GM18870 (cell line): ENCODE measurements at regions not wholly inside any gene's neighbourhood (a gene's known extent, or its start where the extent isn't known, plus 50 kb on each side); places are given as distances from the start of the nearest gene placed in this dataset.
"Not testable (repeated sequence)": the region's sequence is repeated elsewhere in the genome, so short reads cannot be mapped to it uniquely, and the experiment has no call there.

Experiments used
- ATAC-seq: cut with Tn5 transposase; IDR thresholded peaks from one replicate; pipeline ENCODE4 v1.9.1; 2021; ENCODE audit warnings: moderate library complexity; ENCODE audit not compliant: unreplicated experiment

DNA sequence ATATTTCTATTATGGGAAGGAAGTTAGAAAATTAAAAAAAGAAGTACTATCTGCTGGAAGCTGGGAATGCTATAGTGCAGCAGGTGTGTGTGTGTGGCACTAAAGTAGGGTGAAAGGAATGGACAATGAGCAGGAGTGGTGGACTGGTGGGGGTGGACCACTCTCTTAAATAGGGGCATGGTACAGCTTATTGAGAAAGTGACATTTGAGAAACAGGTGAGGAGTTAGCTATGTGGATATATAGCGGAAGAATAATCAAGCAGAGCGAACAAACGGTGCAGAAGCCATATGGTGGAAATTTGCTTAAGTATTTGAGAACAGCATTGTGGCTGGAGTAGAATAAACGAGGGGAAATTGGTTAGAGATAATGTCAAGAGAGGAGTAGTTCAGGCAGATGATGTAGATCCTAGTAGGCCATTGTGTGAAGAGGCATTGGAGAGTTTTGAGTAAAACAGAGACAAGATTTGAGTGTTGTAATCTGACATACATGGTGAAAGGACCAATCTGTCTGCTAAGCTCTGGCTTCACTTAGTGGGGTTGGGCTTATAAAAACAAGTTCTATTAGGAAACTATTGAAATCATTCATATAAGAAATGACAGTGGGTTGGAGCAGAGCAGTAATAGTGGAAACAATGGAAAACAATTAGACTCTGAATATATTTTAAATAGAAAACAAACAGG lies 149.2 kb upstream of the SYT10 start:
- peak; percentile 13 for ATAC-seq

DNA sequence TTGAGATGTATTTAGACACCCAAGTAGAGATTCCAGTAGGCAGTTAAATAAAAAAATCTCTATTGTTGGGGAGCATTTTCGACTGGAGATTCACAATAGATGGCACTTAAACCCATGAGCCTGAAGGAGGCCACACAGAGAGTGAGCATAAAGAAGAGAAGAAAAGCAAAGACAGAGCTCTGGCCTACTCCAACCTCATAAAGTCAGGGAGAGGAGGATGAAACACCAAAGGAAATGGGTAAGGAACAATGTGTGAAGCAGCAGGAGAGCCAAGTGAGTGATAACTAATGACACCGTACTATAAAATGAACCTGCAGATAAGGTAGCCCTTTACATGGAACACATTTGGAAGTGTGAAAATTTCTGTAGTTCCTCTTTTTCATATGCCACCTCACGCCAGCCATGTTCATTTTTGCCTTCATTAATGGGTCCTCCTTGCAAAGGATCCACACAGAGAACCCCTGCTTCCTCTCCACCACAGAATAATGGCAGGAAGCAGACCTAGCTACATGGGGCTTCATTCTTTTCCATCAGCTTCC lies 150.0 kb upstream of the SYT10 start:
- ATAC-seq: no peak

DNA sequence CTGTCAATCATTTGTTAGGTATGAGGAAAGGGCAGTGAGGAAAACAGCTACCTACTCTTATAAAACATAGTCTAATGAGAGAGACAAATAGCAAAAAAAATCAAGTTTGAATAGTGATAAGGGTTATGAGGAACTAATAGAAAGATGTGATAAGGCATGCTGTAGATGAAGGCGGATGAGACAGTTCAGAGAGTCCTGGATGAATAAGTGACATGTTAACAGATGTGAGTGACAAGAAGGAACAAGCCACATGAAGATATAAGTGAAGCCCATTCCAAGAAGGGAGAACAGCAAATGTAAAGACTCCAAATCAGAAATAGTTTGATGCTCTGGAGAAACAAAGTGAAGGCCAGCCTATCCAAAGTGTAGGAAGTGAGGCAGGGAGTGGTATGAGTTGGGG lies 154.1 kb upstream of the SYT10 start:
- ATAC-seq: no peak

DNA sequence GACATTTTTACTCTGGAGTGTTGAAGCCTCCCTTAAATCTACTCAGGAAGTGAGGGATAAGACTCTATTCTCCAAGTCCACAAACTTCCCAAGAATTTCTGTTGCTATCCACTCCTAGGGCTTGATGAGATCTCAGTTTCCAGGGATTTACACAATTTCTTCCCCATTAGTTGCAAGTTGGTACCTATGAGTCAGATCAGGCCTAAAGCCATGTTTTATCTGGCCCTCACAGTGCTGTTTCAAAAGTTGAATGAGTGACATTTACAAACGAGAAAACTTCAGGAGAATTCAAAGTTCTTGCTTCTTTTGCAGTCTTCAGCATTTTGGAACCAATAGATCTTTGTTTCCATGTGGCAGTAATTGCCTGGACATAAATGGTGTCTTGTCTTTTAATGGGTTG lies 156.4 kb upstream of the SYT10 start:
- no peak for ATAC-seq

DNA sequence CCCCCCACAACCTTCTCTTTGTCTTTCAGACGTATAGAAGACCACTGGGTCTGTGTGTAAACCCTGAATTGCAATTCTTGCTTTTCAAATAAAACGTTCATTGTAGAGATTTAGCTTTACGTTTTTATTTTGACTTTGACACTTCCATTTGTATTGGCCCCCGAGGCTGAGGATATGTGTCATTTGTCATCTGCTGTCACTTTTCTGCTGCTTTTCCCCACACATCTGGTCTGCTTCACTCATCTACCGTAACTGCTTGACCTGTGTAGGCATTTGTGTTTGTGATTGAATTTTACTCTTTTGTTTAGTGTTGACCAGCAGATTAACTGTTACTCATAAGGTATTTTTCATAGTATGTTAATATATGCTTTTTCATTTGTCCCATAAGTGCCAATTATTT lies 157.2 kb upstream of the SYT10 start:
- no peak for ATAC-seq

DNA sequence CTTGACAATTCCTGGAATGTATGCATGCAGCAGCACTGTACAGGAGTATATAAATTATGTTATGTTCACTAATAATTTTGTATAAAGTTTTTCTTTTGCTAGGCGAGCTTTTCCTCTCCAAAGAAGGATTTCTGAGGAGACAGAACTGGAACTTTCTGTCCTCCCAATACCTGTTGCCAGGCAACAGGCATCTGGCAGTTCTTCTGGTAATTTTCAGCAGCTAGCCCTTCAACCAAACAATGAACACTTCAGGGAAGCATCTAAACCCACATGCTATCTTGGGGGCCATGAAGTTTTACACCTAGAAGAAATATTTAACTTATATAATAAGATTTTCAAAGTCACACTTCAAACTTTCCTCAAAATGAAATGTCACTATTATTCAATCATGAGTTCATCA lies 162.9 kb upstream of the SYT10 start:
- ATAC-seq: no peak

DNA sequence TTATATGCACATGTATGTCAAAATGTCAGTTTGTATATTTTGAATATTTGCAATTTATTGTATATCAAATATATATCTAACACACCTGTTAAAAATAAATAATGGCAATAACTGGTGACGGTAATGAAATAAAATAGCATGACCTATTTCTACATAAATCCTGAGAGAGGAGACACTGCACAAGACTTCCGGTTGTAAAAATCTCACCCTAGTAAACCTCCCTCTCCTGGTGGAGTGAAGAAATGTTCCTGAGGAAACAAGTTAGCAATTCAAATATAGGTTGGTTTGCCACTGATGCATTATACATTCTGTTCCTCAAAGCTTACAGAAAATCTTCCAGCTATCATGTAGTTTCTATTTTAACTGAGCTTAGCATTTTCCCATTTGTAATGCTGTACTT lies 166.1 kb upstream of the SYT10 start:
- ATAC-seq: no peak

DNA sequence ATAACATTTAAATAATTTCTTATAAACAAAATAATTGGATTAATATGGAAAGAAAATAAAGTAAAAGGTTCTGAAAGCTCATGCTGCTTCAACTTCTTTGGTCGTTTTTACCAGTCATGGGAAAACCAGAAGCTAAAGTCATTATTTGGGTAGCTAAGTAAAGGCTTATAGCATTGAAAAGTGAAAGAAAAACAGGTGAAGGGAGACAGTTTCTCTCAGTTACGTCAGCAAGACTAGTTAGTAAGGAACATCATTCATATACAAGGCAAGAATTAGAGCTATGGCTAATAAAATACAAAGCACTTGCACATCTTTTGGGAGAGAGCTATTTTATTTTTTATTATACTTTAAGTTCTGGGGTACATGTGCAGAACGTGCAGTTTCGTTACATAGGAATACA lies 170.3 kb upstream of the SYT10 start:
- ATAC-seq: no peak

DNA sequence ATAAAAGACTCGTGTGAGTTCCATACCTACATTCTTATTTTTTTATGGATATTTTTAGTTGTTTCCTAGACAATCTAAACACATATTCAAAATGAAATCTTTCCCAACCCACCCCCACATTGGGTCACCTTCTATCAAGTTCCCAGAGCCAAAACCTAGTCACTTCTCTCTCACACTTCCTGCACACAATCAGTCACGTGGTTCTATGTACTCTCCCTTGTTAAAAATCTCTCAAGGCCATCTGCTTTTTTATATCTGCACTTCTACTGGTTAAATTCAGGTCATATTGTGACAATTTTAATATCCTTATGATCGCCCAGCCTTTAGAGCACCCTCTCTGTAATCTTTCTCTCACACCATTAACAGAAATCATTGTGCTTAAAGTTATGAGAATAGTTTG lies 175.0 kb upstream of the SYT10 start:
- no peak for ATAC-seq

DNA sequence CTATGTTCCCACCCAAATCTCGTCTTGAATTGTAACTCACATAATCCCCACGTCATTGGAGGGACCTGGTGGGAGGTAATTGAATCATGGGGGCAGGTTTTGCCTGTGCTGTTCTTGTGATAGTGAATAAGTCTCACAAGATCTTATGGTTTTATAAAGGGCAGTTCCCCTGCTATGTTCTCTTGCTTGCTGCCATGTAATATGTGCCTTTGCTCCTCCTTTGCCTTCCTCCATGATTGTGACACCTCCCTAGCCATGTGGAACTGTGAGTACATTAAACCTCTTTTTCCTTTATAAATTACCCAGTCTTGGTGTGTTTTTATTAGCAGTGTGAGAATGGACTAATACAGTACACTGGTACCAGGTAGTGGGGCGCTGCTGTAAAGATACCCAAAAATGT lies 177.6 kb upstream of the SYT10 start:
- no peak for ATAC-seq

DNA sequence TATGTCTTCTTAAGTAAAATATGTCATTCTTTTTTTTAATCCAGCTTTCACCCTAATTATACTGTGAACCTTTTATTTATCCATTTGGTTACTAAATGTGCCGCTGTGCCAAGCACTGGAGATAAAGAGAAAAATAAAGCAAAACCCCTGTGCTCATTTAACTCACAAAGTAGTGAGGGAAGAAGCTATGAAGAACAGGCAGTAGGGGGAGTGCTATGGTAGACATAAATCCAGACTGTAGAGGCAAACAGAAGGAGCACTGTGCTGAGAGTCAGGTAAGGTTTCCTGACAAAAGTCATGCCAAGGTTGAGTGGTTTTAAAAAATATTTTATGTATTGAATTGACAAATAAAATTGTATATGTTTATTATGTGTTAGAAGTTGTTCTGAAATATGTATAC lies 188.5 kb upstream of the SYT10 start:
- no peak for ATAC-seq

DNA sequence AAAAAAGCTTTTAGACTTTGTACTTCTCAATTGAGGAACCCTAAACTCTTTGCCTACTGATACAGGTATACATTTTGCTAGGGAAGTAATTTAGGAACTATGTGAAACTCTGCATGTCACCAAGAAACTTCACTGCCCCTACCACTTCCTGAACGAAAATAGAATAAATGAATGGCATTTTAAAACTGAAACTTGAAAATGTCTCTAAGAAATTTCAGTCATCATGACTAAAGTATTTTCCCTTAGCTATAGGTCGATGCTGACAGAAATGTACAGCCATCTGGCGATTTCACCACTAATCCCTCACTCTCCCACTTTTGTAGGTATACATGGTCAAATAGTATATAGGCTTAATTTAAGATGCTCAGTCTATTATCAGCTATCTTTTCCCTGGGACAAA lies 194.9 kb upstream of the SYT10 start:
- peak; percentile 95 for ATAC-seq

DNA sequence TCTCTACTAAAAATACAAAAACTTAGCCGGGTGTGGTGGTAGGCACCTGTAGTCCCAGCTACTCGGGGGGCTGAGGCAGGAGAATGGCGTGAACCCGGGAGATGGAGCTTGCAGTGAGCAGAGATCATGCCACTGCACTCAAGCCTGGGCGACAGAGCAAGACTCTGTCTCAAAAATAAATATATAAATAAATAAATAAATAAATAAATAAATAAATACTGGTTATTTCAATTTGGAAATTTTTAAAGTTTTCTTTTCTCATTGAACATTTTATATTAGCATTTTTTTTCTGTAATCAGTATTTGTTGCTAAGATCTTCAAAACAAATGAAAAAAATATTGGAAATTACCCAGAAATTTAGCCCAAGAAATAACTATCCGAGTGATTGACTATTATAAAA lies 197.3 kb upstream of the SYT10 start:
- ATAC-seq: not testable (repeated sequence)

DNA sequence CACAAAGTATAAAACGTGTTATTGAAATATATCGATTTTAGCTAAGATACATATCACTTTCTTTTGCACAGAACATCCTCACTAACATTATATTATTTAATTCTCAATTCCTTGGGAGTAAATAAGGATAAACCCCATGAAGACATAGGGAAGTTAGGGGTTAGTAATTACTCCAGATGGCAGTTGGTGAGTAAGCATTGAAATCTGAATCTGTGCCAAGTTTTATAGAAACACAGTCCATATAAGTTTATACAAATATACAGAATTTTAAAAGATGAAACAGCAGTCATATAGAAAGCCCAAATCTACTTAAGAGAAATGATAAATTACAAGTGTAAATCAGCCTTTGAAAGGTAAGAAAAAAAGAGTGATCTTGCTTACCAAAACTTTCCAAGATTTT lies 200.4 kb upstream of the SYT10 start:
- no peak for ATAC-seq

DNA sequence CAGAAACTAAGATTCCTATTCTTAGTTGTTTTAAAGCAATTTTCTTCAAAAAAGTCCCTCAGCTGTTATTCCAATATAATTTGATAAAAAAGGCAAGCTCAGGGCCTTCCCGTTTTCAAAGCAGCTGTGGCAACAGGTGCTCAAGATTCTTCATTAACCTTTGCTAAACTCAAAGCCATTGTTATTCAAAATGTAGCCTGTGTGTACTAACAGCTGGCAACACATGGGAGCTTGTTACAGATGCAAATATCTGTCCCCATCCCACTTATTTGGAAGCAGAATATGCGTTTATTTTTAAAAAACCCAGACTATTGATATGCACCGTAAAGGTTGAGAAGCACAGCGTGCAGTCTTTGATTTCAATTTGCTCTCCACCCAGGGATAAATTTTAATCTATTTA lies 210.4 kb upstream of the SYT10 start:
- ATAC-seq: no peak

DNA sequence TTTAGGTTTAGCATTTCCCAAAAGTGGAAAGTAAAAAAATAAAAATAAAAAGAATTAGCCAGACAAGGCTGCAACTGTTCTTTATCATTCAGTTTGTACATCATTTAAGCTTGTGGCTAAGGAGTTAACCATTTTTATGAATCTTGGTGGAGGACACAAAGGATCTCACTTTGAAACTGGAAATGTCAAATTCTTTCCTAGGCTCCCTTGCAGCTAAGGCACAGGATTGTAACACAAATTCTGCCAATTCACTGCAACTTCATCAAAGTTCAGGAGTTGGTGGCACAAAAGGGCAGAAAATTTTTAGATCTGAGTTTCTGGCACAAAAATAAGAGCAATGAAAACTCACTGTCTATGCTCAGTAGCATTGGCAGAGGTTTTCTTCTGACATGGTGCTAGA lies 211.2 kb upstream of the SYT10 start:
- no peak for ATAC-seq

DNA sequence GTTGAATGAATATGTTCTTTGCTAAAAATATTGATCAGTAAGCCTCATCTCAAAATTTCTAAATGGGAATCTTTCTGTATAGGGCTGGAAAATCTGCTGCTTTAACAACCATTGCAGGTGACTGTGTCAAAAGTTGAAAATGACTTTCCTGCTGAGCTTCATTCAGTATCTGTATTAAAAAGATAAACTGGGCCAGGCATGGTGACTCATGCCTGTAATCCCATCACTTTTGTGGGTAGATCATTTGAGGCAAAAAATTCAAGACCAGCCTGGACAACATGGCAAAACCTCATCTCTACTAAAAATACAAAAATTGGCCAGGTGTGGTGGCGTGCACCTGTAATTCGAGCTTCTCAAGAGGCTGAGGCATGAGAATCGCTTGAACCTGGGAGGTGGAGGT lies 213.7 kb upstream of the SYT10 start:
- ATAC-seq: no peak

DNA sequence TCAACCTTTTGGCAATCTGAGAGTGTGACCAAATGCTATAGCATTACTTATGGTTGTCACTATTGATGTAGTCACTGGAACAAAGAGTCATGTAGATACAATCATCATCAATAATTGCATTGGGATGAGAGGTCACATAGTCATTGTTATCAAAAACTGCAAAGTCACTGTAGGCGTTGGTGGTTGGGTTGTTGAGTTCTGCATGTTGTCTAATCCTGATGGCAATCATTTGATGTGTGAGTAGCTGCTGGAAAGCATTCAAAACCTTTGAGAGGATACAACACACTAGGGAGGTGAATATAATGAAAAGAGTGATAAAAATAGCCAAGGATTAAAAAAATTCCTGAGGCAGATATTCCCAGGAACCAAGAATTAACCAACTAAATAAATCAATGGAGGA lies 214.7 kb upstream of the SYT10 start:
- ATAC-seq: no peak

DNA sequence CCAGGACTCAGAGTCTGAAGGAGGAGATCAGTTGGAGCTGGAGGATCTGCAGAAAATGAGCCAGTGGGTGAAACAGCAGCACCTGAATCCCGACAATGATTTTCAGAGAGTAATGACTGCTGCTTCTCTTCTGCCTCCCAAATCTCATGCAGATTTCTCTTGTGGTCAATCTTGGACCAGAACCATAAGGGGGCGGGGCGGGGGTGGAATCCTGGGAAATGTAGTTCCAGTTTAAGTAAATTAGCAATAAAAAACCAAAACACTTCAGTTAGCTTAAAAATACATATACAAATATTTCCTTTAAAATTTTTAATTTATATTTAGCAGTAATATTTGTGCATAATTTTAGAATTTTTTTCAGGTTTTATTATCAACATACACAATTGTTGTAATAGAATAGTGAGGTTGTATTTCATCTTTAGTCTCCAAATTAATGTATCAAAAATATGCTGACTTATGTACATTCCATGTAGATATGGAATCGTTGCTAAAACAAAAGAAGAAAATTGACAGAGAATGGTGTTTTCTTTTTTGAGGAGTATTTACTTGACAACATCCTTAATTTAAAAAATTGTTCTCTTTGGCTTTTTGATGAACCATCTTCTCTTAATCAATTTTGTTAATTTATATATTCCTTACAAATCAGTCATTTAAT lies 223.5 kb upstream of the SYT10 start:
- no peak for ATAC-seq

DNA sequence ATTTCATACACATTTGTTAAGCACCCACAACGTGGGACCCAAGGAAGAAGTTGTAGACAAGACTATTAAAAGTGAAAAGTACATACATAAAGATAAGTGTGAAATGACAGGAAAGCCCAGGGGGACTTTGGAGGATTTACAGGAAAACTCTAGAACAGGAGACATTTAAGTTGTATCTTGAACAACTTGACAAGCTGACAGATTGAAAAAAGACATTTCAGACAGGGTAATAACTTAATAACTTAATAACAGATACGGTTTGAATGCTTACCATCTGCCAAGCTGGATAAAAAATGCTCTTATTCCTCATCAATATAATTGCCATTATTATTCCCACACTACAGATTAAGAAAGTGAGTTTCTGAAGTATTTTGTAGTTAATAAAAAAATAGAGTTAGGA lies 229.7 kb upstream of the SYT10 start:
- no peak for ATAC-seq

DNA sequence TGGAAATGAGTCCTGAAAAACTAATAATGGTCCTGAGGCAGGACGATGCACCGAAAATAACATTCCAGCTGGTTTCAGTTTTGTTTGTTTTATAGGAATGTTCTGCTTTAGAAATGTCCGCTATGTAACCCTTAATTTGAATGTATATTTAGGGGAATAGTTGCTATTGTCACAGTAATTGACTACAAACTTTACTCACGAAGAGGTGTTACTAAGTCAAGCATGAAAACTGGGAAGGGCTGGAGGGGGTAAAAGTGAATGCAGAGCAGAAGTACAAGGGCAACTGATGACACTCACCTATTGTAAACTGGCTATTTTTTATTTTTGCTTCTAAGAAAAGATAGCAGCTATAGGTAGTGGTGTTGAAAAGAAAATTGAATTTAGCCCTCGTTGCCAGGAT lies 230.7 kb upstream of the SYT10 start:
- ATAC-seq: no peak

DNA sequence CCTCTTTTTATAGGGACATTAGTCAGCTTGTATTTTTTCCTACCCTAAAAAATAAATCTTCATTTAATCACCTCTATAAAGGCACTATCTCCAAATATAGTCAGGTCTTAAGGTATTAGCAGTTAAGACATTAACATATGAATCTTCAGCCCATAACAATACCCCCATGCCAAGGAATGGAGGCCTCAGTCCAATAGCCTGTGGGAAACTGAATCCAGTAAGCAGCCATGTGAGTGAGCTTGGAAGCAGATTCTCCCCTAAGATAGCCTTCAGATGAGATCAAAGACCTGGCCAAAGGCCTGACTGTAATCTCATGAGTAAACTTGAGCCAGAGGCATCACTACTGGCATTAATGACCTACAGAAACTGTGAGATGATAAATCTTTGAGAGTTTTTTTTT lies 232.1 kb upstream of the SYT10 start:
- no peak for ATAC-seq
